GM23338 (cell line): ENCODE measurements at regions not wholly inside any gene's neighbourhood (a gene's known extent, or its start where the extent isn't known, plus 50 kb on each side); places are given as distances from the start of the nearest gene placed in this dataset.
A peak's percentile ranks its signal among the peaks of the same experiment; 100 is the strongest.

Experiments
- ATAC-seq: fragments of 200-7000 bp; cut with Tn5 transposase; 3 replicates; pipeline ENCODE4 v1.9.1; 2020
- DNase-seq: peaks from one replicate; pipeline ENCODE4 v3.0.0-alpha.2; 2015; ENCODE audit warnings: low spot score
- H2AFZ ChIP-seq: fragments of 200-600 bp; sonication (generic); 2 replicates; pipeline ENCODE4 v1.8.0; 2016; ENCODE audit warnings: antibody characterized with exemption, mild to moderate bottlenecking, moderate library complexity
- H3F3A ChIP-seq: fragments of 200-600 bp; sonication (generic); replicated peaks from 2 replicates; pipeline ENCODE4 v1.8.0; 2017; ENCODE audit warnings: antibody characterized with exemption, mixed run types, low read depth
- H3K27ac ChIP-seq: fragments of 200-600 bp; sonication (generic); 2 replicates; pipeline ENCODE4 v1.6.1; 2016; ENCODE audit warnings: low read depth
- H3K27me3 ChIP-seq: fragments of 200-600 bp; sonication (generic); 2 replicates; pipeline ENCODE4 v1.8.0; 2016; ENCODE audit warnings: mild to moderate bottlenecking, mixed run types, moderate library complexity; ENCODE audit not compliant: insufficient read depth
- H3K36me3 ChIP-seq: fragments of 200-600 bp; sonication (generic); 2 replicates; pipeline ENCODE4 v1.8.0; 2016; ENCODE audit warnings: mild to moderate bottlenecking; ENCODE audit not compliant: insufficient read depth
- H3K4me1 ChIP-seq: fragments of 200-600 bp; sonication (generic); 2 replicates; pipeline ENCODE4 v1.8.0; 2016; ENCODE audit warnings: mild to moderate bottlenecking, moderate library complexity; ENCODE audit not compliant: insufficient read depth
- H3K4me2 ChIP-seq: fragments of 200-600 bp; sonication (generic); 2 replicates; pipeline ENCODE4 v1.7.1; 2017; ENCODE audit warnings: mixed run types
- H3K4me3 ChIP-seq: fragments of 200-600 bp; sonication (generic); 2 replicates; pipeline ENCODE4 v1.6.1; 2016; ENCODE audit warnings: mixed run types
- H3K79me2 ChIP-seq: fragments of 200-600 bp; sonication (generic); replicated peaks from 2 replicates; pipeline ENCODE4 v1.8.0; 2017; ENCODE audit warnings: mild to moderate bottlenecking; ENCODE audit not compliant: insufficient read depth
- H3K9me2 ChIP-seq: fragments of 200-600 bp; sonication (generic); 2 replicates; pipeline ENCODE4 v1.8.0; 2017; ENCODE audit not compliant: insufficient read depth
- H4K20me1 ChIP-seq: fragments of 200-600 bp; sonication (generic); replicated peaks from 2 replicates; pipeline ENCODE4 v1.8.0; 2017; ENCODE audit warnings: mild to moderate bottlenecking; ENCODE audit not compliant: insufficient read depth
- H3K27ac Mint-ChIP-seq: 2 replicates; pipeline ENCODE4 v1.8.0; 2020; ENCODE audit warnings: inconsistent platforms, mild to moderate bottlenecking, moderate library complexity, mixed read lengths
- H3K27me3 Mint-ChIP-seq: 3 replicates; pipeline ENCODE4 v1.8.0; 2022; ENCODE audit warnings: low read depth, mild to moderate bottlenecking, moderate library complexity, mixed read lengths, inconsistent platforms; ENCODE audit not compliant: insufficient read depth, poor library complexity
- H3K36me3 Mint-ChIP-seq: 3 replicates; pipeline ENCODE4 v1.8.0; 2021; ENCODE audit warnings: low read depth, mild to moderate bottlenecking, inconsistent platforms, moderate library complexity, mixed read lengths
- H3K4me1 Mint-ChIP-seq: 3 replicates; pipeline ENCODE4 v1.8.0; 2020; ENCODE audit warnings: mild to moderate bottlenecking, inconsistent platforms, mixed read lengths
- H3K4me3 Mint-ChIP-seq: 3 replicates; pipeline ENCODE4 v1.8.0; 2021; ENCODE audit warnings: moderate library complexity, mild to moderate bottlenecking, inconsistent platforms, mixed read lengths
- H3K9me3 Mint-ChIP-seq: 3 replicates; pipeline ENCODE4 v1.8.0; 2020; ENCODE audit warnings: moderate library complexity, mild to moderate bottlenecking, inconsistent platforms, mixed read lengths
- CREB1 ChIP-seq: fragments of 250-450 bp; sonication (Bioruptor Pico); IDR thresholded peaks from 2 replicates; pipeline ENCODE4 v1.5.0; 2020; ENCODE audit warnings: low read depth, mild to moderate bottlenecking, moderate library complexity
- EZH2 ChIP-seq: fragments of 200-600 bp; sonication (generic); IDR thresholded peaks from one replicate; pipeline ENCODE4 v1.8.0; 2017; ENCODE audit warnings: antibody characterized with exemption, mild to moderate bottlenecking, low read depth; ENCODE audit not compliant: unreplicated experiment
- EZH2phosphoT487 ChIP-seq: fragments of 200-600 bp; sonication (generic); IDR thresholded peaks from one replicate; pipeline ENCODE4 v1.8.1; 2018; ENCODE audit warnings: antibody characterized with exemption; ENCODE audit not compliant: unreplicated experiment
- JUNB ChIP-seq: IDR thresholded peaks from one replicate; pipeline ENCODE4 v1.6.1; 2016; ENCODE audit warnings: antibody characterized with exemption; ENCODE audit not compliant: unreplicated experiment
- NANOG ChIP-seq: IDR thresholded peaks from 2 replicates; pipeline ENCODE4 v1.6.1; 2016; ENCODE audit warnings: antibody characterized with exemption, borderline replicate concordance
- POLR2AphosphoS5 ChIP-seq: IDR thresholded peaks from 2 replicates; pipeline ENCODE4 v1.6.1; 2016; ENCODE audit warnings: antibody characterized with exemption, low read depth
- STAT1 ChIP-seq: IDR thresholded peaks from one replicate; pipeline ENCODE4 v1.6.1; 2016; ENCODE audit warnings: antibody characterized with exemption; ENCODE audit not compliant: unreplicated experiment
- ZNF114 ChIP-seq: fragments of 250-450 bp; sonication (Bioruptor Pico); IDR thresholded peaks from 2 replicates; pipeline ENCODE4 v1.5.0; 2020; ENCODE audit warnings: mild to moderate bottlenecking, moderate library complexity
- ZNF331 ChIP-seq: fragments of 250-450 bp; sonication (Bioruptor Pico); IDR thresholded peaks from 2 replicates; pipeline ENCODE4 v1.5.0; 2020; ENCODE audit warnings: low read depth, mild to moderate bottlenecking, moderate library complexity
- TF ChIP-seq, protein P1 (sequence below), 2 experiments: fragments of 200-600 bp in 1 of 2; sonication (generic) in 1 of 2; conservative IDR thresholded peaks; 2 replicates each; pipeline versions ENCODE4 v1.5.1 to v1.6.1; 2016 to 2017; ENCODE audit warnings: antibody characterized with exemption in 2 of 2, low read depth in 2 of 2, mild to moderate bottlenecking in 2 of 2, moderate library complexity in 1 of 2
- TF ChIP-seq, protein P2 (sequence below): fragments of 250-450 bp; sonication (Bioruptor Pico); IDR thresholded peaks from 2 replicates; pipeline ENCODE4 v1.5.0; 2020; ENCODE audit warnings: mild to moderate bottlenecking, moderate library complexity
- TF ChIP-seq, protein P3 (sequence below): IDR thresholded peaks from one replicate; pipeline ENCODE4 v1.6.1; 2018; ENCODE audit warnings: antibody characterized with exemption; ENCODE audit not compliant: unreplicated experiment
- TF ChIP-seq, protein P4 (sequence below): IDR thresholded peaks from 2 replicates; pipeline ENCODE4 v1.6.1; 2016; ENCODE audit warnings: antibody characterized with exemption

DNA sequence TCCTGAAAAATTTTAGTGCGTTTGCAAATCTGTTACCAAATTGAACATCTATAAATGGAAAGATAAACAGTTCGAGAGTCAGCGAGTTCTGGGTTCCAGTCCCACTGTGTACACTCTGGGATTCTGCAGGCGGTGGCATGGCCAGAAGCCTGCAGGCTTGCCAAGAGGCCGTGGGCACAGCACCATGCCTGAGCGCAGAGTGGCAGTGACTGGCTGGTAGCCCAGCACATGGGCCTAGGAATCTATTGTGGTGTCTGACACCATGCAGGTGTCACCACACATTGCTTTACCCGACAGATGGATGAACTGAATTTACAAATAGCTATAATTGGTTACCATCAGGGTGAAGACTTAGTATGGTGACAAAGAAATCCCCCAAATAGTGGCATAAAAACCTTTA is 71.7 kb upstream of the TLR3 start:
- Histone ChIP-seq H3K4me1 (no peaks in the 10 kb centered on the region; the same call in 1 of the 2 replicates), H4K20me1 (no peaks in the 10 kb centered on the region), H2AFZ (0 out of 2 replicates have a peak overlapping the region, but pooled peaks have one; percentile 10), H3K27ac (no peak overlapping the region), H3K4me3 (no peak overlapping the region), H3K9me2 (no peaks in the 10 kb centered on the region), H3F3A (no peaks in the 10 kb centered on the region), H3K4me2 (no peak overlapping the region), H3K27me3 (no peaks in the 10 kb centered on the region), H3K36me3 (no peaks in the 10 kb centered on the region; the same call in 1 of the 2 replicates), H3K79me2 (no peaks in the 10 kb centered on the region)
- Mint-ChIP-seq H3K27ac (no peak overlapping the region), H3K4me1 (peaks cover 9% of the 10 kb centered on the region), H3K9me3 (peaks cover 18% of the 10 kb centered on the region), H3K4me3 (no peak overlapping the region), H3K36me3 (peaks cover 15% of the 10 kb centered on the region; the same call in 2 of the 3 replicates), H3K27me3 (no peaks in the 10 kb centered on the region)
- no peak for ATAC-seq
- TF ChIP-seq, protein P1, sequence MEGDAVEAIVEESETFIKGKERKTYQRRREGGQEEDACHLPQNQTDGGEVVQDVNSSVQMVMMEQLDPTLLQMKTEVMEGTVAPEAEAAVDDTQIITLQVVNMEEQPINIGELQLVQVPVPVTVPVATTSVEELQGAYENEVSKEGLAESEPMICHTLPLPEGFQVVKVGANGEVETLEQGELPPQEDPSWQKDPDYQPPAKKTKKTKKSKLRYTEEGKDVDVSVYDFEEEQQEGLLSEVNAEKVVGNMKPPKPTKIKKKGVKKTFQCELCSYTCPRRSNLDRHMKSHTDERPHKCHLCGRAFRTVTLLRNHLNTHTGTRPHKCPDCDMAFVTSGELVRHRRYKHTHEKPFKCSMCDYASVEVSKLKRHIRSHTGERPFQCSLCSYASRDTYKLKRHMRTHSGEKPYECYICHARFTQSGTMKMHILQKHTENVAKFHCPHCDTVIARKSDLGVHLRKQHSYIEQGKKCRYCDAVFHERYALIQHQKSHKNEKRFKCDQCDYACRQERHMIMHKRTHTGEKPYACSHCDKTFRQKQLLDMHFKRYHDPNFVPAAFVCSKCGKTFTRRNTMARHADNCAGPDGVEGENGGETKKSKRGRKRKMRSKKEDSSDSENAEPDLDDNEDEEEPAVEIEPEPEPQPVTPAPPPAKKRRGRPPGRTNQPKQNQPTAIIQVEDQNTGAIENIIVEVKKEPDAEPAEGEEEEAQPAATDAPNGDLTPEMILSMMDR (conservative IDR thresholded peaks at IDR 0.05; ENCODE audit: low read depth in 2 of 2), result no peak
- TF ChIP-seq, protein P2, sequence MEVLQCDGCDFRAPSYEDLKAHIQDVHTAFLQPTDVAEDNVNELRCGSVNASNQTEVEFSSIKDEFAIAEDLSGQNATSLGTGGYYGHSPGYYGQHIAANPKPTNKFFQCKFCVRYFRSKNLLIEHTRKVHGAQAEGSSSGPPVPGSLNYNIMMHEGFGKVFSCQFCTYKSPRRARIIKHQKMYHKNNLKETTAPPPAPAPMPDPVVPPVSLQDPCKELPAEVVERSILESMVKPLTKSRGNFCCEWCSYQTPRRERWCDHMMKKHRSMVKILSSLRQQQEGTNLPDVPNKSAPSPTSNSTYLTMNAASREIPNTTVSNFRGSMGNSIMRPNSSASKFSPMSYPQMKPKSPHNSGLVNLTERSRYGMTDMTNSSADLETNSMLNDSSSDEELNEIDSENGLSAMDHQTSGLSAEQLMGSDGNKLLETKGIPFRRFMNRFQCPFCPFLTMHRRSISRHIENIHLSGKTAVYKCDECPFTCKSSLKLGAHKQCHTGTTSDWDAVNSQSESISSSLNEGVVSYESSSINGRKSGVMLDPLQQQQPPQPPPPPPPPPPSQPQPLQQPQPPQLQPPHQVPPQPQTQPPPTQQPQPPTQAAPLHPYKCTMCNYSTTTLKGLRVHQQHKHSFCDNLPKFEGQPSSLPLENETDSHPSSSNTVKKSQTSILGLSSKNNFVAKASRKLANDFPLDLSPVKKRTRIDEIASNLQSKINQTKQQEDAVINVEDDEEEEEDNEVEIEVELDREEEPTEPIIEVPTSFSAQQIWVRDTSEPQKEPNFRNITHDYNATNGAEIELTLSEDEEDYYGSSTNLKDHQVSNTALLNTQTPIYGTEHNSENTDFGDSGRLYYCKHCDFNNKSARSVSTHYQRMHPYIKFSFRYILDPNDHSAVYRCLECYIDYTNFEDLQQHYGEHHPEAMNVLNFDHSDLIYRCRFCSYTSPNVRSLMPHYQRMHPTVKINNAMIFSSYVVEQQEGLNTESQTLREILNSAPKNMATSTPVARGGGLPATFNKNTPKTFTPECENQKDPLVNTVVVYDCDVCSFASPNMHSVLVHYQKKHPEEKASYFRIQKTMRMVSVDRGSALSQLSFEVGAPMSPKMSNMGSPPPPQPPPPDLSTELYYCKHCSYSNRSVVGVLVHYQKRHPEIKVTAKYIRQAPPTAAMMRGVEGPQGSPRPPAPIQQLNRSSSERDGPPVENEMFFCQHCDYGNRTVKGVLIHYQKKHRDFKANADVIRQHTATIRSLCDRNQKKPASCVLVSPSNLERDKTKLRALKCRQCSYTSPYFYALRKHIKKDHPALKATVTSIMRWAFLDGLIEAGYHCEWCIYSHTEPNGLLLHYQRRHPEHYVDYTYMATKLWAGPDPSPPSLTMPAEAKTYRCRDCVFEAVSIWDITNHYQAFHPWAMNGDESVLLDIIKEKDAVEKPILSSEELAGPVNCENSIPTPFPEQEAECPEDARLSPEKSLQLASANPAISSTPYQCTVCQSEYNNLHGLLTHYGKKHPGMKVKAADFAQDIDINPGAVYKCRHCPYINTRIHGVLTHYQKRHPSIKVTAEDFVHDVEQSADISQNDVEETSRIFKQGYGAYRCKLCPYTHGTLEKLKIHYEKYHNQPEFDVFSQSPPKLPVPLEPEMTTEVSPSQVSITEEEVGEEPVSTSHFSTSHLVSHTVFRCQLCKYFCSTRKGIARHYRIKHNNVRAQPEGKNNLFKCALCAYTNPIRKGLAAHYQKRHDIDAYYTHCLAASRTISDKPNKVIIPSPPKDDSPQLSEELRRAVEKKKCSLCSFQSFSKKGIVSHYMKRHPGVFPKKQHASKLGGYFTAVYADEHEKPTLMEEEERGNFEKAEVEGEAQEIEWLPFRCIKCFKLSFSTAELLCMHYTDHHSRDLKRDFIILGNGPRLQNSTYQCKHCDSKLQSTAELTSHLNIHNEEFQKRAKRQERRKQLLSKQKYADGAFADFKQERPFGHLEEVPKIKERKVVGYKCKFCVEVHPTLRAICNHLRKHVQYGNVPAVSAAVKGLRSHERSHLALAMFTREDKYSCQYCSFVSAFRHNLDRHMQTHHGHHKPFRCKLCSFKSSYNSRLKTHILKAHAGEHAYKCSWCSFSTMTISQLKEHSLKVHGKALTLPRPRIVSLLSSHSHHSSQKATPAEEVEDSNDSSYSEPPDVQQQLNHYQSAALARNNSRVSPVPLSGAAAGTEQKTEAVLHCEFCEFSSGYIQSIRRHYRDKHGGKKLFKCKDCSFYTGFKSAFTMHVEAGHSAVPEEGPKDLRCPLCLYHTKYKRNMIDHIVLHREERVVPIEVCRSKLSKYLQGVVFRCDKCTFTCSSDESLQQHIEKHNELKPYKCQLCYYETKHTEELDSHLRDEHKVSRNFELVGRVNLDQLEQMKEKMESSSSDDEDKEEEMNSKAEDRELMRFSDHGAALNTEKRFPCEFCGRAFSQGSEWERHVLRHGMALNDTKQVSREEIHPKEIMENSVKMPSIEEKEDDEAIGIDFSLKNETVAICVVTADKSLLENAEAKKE (CRISPR knock-in tag), result no peak
- TF ChIP-seq EZH2 (no peak), JUNB (no peak), STAT1 (no peak), POLR2AphosphoS5 (no peak), CREB1 (CRISPR knock-in tag) (no peak), NANOG (no peak), ZNF331 (CRISPR knock-in tag) (no peak), EZH2phosphoT487 (no peak), ZNF114 (CRISPR knock-in tag) (no peak)
- TF ChIP-seq, protein P3, sequence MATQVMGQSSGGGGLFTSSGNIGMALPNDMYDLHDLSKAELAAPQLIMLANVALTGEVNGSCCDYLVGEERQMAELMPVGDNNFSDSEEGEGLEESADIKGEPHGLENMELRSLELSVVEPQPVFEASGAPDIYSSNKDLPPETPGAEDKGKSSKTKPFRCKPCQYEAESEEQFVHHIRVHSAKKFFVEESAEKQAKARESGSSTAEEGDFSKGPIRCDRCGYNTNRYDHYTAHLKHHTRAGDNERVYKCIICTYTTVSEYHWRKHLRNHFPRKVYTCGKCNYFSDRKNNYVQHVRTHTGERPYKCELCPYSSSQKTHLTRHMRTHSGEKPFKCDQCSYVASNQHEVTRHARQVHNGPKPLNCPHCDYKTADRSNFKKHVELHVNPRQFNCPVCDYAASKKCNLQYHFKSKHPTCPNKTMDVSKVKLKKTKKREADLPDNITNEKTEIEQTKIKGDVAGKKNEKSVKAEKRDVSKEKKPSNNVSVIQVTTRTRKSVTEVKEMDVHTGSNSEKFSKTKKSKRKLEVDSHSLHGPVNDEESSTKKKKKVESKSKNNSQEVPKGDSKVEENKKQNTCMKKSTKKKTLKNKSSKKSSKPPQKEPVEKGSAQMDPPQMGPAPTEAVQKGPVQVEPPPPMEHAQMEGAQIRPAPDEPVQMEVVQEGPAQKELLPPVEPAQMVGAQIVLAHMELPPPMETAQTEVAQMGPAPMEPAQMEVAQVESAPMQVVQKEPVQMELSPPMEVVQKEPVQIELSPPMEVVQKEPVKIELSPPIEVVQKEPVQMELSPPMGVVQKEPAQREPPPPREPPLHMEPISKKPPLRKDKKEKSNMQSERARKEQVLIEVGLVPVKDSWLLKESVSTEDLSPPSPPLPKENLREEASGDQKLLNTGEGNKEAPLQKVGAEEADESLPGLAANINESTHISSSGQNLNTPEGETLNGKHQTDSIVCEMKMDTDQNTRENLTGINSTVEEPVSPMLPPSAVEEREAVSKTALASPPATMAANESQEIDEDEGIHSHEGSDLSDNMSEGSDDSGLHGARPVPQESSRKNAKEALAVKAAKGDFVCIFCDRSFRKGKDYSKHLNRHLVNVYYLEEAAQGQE, result no peak
- TF ChIP-seq, protein P4, sequence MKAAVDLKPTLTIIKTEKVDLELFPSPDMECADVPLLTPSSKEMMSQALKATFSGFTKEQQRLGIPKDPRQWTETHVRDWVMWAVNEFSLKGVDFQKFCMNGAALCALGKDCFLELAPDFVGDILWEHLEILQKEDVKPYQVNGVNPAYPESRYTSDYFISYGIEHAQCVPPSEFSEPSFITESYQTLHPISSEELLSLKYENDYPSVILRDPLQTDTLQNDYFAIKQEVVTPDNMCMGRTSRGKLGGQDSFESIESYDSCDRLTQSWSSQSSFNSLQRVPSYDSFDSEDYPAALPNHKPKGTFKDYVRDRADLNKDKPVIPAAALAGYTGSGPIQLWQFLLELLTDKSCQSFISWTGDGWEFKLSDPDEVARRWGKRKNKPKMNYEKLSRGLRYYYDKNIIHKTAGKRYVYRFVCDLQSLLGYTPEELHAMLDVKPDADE, result no peak
- DNase-seq, result no peak
